NCI-H748 (cell line): ENCODE measurements at regions not wholly inside any gene's neighbourhood (a gene's known extent, or its start where the extent isn't known, plus 50 kb on each side); places are given as distances from the start of the nearest gene placed in this dataset.

ENCODE experiments used
- DNase-seq: peaks from one replicate; lab custom pipeline; 2025; ENCODE audit not compliant: unreplicated experiment; lab: John Stamatoyannopoulos, UW

DNA sequence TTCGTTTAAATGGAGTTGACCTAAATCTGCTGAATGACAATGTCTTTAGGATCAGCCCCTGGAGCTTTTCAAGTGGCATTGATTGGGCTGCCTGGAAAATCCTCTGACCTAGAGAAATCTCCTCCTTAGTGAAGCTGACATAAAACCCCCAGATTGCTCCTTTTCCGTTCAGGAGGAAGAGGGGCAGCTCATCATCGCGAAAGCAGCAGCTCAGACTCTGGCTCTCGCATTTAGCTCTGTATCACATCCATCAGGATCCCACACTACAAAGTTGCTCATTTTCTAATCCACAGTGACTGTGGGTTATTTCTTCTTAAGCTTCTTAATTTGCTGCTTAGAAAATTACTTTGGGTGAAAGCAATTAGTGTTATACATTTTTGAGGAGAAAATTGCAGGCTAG lies 373.7 kb downstream of the ENC1 start:
- DNase-seq, result no peak

- DNase-seq, result no peak
These were observed 374.4 kb downstream of the ENC1 start for GRCh38 chr5:74266132-74266531.

DNA sequence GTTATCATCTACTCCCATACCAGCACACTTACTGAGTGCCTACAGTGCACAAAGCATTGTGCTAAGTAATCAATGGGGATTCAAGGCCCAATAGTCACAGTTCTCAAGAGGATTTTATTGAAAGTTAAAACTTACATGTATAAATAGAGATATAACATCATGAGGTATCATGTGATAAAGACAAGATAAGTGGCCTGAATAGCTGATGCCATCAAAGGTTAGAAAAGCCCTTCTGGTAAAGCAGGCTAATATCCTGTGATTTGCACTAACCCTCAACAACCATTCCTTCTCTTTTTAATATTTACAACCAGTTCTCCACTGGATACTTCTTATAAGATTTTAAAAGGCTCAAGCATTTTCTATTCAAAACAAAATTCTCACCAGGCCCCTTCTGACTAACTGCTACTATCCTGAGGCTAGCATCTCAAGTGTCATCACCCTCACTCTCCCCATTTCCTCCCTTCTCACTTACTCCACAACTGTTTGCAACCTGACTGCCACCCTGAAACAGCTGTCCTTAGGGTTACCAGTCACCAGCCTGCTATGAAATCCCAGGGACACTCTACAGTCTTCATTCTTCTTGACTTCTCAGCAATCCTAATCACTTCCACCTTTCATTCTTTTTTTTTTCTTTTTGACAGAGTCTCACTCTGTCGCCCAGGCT lies 377.9 kb downstream of the ENC1 start:
- DNase-seq, result no peak

DNA sequence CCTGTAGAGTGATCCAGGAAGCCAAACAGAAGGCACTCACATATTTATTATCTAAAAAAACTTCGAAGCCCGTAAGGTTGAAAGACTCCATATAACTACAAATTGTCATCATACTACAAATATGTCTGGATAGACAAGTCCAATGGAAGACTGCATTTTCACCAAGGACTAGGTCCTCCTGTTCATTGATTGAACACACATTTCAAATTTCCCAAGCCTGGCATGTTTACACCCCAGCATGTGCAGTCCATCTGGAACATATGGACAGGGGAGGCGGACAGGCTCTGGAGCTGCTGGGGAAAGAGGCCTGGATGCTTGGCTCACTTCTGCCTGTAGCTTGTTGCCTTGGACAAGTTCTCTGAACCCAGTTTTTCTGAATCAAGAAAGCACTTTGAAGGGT lies 378.7 kb downstream of the ENC1 start:
- no peak for DNase-seq

DNA sequence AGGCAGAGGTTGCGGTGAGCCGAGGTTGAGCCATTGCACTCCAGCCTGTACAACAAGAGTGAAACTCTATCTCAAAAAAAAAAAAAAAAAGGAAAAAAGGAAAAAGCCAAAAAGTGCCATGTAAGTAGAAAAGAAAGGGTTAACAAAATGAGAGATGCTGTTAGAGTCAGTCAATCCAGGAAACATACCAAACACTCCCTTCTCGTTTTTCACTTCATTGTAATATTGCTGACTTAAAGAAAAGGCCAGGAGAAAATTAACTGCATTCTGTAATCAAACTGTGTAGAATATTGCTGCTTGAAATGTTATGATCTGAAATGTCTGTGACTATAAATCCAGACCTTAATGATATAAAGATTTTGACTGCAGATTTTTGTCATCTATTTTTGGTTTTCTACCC lies 379.1 kb downstream of the ENC1 start:
- no peak for DNase-seq

DNA sequence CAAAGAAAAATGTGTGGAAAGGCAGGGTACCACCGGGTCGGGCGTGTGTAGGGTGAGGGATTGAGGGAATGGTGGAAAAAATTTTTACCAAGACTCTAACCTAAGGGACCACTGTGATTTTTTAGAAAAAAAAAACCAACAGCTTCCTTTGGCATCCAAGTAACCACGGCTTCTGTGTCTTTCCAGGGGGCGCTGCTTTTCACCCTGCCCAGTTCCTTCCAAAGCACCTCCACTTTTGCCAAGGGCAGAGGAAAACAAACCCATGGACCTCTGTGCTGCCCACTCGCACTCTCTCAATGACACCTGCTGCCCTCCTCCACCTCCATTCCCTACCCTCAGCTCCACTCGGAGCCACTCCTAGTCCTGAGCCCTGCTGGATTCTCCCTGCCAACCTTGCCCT lies 381.0 kb downstream of the ENC1 start:
- no peak for DNase-seq

GRCh38 chr5:74258314-74258665 lies 382.2 kb downstream of the ENC1 start:
- no peak for DNase-seq

DNA sequence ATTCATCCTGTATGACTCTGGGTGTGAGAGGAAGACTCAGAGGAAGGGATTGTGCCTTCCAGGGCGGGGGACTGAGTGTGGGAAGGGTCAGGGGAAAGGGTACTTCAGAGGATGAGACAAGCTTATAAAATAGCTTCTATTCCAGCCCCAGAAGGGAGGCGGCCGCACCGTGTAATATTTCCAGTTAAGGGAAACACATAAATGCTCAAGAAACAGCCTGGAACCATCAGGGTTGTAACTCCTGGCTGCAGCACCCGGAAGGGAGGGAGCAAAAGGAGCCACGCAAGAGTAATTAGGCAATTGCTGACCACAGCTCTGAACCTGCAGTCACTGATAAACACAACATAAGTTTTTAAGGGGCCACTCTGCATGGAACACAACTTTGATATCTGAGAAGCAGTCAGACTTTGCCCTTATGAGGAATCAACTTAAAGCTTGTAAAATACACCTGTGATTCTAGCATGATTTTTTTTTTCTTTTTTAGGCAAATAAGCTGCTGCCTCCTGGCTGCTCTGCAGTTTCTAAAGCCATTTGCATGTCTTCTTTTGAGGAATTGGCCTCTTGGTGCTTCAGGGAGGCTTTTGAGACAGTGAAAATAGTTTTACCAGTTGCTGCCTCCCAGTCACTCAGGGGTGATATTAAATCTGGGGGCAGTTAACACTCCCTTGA lies 382.7 kb downstream of the ENC1 start:
- no peak for DNase-seq

DNA sequence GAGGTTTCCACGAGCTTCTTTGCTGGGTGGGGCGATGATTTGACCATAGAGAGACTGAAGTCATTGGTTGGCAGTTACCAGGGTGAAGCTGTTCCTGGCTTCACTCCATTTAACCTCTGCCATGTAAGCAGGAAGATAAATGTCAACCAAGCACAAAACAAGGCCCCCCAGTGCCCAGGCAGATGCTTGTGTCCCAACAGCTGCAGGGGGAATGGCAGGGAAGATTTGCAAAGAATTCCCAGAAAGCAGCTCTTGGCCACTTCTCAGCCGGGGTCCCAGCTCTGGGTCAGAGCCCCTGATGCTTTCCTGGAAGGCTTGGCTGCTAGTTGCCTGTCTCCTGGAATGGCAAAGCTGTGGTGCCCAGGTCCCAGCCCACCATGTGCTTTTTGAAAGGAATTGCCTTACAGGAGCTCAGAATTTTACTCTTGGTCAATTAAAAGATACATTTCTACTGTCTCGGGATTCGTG lies 383.4 kb downstream of the ENC1 start:
- no peak for DNase-seq

GRCh38 chr5:74255692-74256392 lies 384.7 kb downstream of the ENC1 start:
- DNase-seq, result no peak

DNA sequence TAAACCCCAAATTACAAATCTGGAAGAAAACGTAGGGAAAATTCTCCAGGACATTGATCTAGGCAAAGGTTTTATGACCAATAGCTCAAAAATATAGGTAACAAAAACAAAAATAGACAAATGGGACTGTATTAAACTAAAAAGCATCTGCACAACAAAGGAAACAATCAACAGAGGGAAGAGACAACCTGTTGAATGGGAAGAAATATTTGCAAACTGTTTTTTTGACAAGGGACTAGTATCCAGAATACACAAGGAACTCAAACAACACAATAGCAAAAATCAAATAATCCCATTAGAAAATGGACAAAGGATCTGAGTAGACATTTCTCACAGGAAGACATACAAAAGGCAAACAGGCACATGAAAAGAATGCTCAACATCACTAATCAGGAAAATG lies 386.3 kb downstream of the ENC1 start:
- DNase-seq, result no peak

DNA sequence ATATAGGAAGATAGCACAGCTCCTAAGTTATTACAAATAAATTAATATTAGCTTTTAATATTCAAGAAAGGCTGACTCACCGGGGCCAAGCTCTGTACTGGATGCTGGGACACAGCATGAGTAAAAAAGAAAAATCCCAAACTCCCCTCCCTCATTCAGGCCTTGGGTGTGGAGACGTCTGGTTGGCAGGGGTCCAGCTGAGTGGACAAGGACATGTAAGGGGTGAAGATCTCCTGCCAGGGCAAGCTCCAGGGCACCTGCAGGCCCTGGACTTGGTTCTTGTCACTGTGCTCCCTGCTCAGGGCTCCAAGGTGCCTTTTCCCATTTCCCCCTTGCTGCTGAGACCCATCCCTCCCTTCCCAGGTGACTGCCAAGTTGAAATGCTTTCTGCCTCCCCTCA lies 388.5 kb downstream of the ENC1 start:
- no peak for DNase-seq

DNA sequence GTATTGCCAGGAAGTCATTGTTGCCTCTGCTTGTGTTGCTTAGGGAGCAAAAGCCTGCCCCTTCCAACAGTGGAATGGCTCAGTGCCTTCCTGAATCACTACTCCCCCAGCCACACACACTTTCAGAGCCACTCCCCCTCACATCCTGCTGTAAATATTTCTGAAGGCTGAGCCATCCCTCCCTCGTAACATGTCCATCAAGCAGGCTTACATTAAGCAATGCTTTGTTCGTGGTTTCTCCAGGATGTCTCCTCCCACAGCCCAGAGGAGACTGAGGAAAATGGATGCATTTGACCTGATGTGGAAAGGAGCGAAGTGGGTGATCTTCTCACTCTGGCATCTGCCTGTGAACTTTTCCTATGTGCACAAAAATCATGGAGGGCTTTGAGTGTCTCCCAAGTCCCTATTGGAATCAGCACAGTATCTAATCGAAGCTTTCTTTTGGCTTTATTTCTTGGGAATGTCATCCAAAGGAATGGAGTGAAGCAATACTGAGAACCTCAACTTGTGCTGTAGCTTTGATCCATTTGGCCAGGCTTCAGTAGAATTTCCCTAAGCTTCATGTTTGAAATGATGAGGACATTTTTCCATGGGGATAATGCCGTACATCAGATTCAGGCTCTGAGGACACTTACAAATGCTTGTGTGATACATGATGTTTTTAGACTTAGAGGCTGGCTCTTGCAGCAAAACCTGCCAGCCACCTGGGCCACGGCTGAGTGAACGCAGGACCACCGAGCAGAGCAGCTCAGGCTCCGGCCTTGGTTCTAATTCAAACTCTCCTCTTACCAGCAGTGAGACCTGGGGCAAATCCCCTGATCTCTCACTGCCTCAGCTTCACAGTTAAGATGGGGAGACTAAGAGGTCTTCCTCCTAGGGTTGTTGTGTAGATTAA lies 389.1 kb downstream of the ENC1 start:
- peak; percentile 70 for DNase-seq

DNA sequence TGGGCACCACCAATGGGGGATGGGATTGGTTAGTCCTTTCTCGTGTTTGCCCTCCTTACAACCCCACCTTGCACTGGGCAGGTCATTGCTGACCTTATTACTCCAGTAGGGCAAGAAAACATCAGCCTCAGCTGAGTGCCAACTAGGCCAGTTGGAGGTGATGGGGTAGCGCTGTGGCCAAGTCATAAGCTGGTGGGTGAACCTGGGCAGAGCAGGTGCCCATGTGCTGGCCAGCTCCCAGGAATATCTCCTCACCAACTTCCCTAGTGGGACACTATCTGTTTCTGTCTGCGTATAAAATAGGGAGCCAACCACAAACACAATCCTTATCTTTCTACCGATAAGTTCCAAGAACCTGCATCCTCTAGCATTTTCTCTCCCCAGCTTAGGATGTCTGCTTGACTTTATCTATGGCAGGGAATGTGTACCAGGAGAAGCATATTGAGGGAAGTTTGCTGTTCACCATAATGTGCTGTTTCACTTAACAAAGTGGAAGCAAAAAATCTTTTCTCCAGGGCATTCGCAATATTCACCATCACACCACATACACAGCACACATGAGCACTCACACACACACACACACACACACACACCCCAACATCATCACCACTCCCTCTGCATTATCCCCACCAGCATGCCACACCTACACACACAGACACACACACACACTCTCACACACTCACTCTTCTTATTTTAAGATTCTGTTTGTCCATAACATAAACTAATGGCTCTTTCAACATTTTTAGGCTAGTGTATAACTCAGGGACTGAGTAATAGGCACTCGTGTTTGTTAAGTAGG lies 390.0 kb downstream of the ENC1 start:
- no peak for DNase-seq

GRCh38 chr5:74248576-74248975 lies 392.0 kb downstream of the ENC1 start:
- DNase-seq, result no peak

DNA sequence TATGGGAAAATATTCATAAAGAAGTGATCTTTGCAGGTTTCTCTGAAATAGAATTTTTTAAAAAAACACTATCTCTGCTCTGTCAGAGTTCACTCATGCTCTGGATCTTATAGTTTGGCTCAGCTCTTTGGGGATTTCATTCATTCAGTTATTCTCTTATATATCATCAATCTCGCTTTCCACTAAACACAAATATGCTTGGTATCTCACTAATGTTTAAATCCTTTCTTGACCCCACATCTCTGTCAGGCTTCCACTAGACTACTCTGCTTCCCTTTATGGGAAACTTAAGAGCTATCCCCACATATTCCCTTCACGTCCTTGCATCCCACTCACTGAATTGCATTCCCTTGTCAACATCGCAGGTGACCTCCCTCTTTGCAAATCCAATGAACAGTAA lies 396.1 kb downstream of the ENC1 start:
- DNase-seq, result no peak

DNA sequence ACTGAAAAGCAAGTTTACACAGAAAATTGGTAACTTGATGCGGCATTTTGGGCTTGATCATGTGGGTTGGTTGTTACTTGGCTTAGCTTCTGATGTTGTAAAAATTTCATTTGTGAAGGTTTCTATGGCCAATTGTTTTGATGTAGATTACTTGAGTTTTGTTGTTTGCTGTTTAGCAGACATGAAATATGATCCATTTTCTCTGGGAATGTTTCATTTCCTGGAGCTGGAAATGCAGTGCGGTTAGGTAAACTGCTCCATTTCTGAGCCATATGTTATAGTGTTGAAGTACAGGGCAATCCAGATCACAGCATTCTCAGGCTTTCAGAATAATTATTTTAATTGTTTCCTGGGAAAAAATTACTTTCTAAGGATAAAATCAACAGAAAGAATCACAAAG lies 396.9 kb downstream of the ENC1 start:
- DNase-seq, result peak; percentile 48

GRCh38 chr5:74242516-74242915 lies 398.0 kb downstream of the ENC1 start:
- no peak for DNase-seq

DNA sequence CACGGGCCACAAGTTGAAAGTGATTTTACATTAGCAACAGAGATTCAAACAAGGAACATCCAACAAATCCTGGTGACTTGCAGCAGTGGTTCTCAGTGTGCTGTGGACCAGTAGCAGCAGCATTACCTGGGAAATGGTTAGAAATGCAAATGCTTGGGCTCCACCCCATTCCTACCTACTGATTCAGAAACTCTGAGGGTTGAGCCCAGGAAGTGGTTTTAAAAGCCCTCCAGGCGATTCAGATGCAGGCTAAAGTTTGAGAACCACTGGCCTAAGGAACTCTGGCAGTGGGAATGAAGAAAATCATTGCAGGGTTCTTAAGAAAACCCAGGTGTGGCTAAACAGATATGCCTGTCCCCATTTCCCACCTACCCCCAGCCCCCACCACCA lies 398.8 kb downstream of the ENC1 start:
- no peak for DNase-seq
